BE2C (cell line): ENCODE measurements at regions not wholly inside any gene's neighbourhood (a gene's known extent, or its start where the extent isn't known, plus 50 kb on each side); places are given as distances from the start of the nearest gene placed in this dataset.

Experiments used
- DNase-seq: peaks from one replicate; pipeline ENCODE4 v3.0.0-alpha.2; 2020
- H3K27me3 ChIP-seq: fragments of 250-450 bp; sonication (Bioruptor Pico); 2 replicates; pipeline ENCODE4 v1.5.1; 2020; ENCODE audit warnings: mild to moderate bottlenecking
- H3K36me3 ChIP-seq: fragments of 250-450 bp; sonication (Bioruptor Pico); 2 replicates; pipeline ENCODE4 v1.5.1; 2020; ENCODE audit warnings: mild to moderate bottlenecking
- H3K4me1 ChIP-seq: fragments of 250-450 bp; sonication (Bioruptor Pico); 2 replicates; pipeline ENCODE4 v1.5.1; 2020
- H3K4me3 ChIP-seq: 2 replicates; pipeline ENCODE4 v1.5.1; 2011; ENCODE audit warnings: low read depth, low read length
- H3K9me3 ChIP-seq: fragments of 250-450 bp; sonication (Bioruptor Pico); 2 replicates; pipeline ENCODE4 v1.5.1; 2020
- CTCF ChIP-seq: IDR thresholded peaks from 2 replicates; pipeline ENCODE4 v1.5.1; 2012; ENCODE audit warnings: mild to moderate bottlenecking, low read depth, low read length

GRCh38 chr20:7606941-7607340 is 333.3 kb downstream of the HAO1 start:
- no peaks in the 10 kb centered on the region for H3K4me1 ChIP-seq
- no peaks in the 10 kb centered on the region for H3K36me3 ChIP-seq
- no peak for TF ChIP-seq CTCF
- no peaks in the 10 kb centered on the region for H3K9me3 ChIP-seq
- no peak overlapping the region for H3K4me3 ChIP-seq
- no peaks in the 10 kb centered on the region for H3K27me3 ChIP-seq
- no peak for DNase-seq

- TF ChIP-seq CTCF = no peak
Measured at GRCh38 chr20:7608250-7608649, 332.0 kb downstream of the HAO1 start.

GRCh38 chr20:7609251-7609650 is 331.0 kb downstream of the HAO1 start:
- no peaks in the 10 kb centered on the region for H3K4me1 ChIP-seq
- H3K4me3 ChIP-seq = no peak overlapping the region
- DNase-seq = no peak
- H3K9me3 ChIP-seq = no peaks in the 10 kb centered on the region
- no peak for TF ChIP-seq CTCF
- no peaks in the 10 kb centered on the region for H3K27me3 ChIP-seq
- no peaks in the 10 kb centered on the region for H3K36me3 ChIP-seq

More at GRCh38 chr20:7608250-7608649, 332.0 kb downstream of the HAO1 start:
- Histone ChIP-seq H3K4me3 (no peak overlapping the region), H3K36me3 (no peaks in the 10 kb centered on the region), H3K9me3 (no peaks in the 10 kb centered on the region), H3K4me1 (no peaks in the 10 kb centered on the region), H3K27me3 (no peaks in the 10 kb centered on the region)
- DNase-seq = no peak

GRCh38 chr20:7610681-7611080 is 329.6 kb downstream of the HAO1 start:
- no peaks in the 10 kb centered on the region for H3K36me3 ChIP-seq
- no peaks in the 10 kb centered on the region for H3K9me3 ChIP-seq
- H3K4me3 ChIP-seq = no peak overlapping the region
- H3K4me1 ChIP-seq = no peaks in the 10 kb centered on the region
- DNase-seq = no peak
- TF ChIP-seq CTCF = no peak
- H3K27me3 ChIP-seq = no peaks in the 10 kb centered on the region

- TF ChIP-seq CTCF = no peak
- Histone ChIP-seq H3K36me3 (no peaks in the 10 kb centered on the region), H3K27me3 (no peaks in the 10 kb centered on the region; the same call in 1 of the 2 replicates), H3K4me3 (no peak overlapping the region), H3K9me3 (no peaks in the 10 kb centered on the region), H3K4me1 (no peaks in the 10 kb centered on the region)
- DNase-seq = no peak
Measured at GRCh38 chr20:7617797-7618196, 322.5 kb downstream of the HAO1 start.

- Histone ChIP-seq H3K4me1 (no peaks in the 10 kb centered on the region), H3K27me3 (no peaks in the 10 kb centered on the region; the same call in 1 of the 2 replicates), H3K4me3 (no peak overlapping the region), H3K36me3 (no peaks in the 10 kb centered on the region), H3K9me3 (no peaks in the 10 kb centered on the region)
- no peak for DNase-seq
- no peak for TF ChIP-seq CTCF
Measured at GRCh38 chr20:7622399-7622961, 317.8 kb downstream of the HAO1 start.
